ENCODE measurements at regions not wholly inside any gene's neighbourhood (a gene's known extent, or its start where the extent isn't known, plus 50 kb on each side); places are given as distances from the start of the nearest gene placed in this dataset.
"Not testable (repeated sequence)": the region's sequence is repeated elsewhere in the genome, so short reads cannot be mapped to it uniquely, and the experiment has no call there.

GRCh38 chr7:131642429-131642828 is 86.0 kb upstream of the PODXL start:
- no peak for TF ChIP-seq POLR2AphosphoS5 (IDR thresholded peaks at IDR 0.05; ENCODE audit: low read depth, low read length)
- no peak for TF ChIP-seq POLR2A (IDR thresholded peaks at IDR 0.05; ENCODE audit: low read depth, low read length)
- DNase-seq (ENCODE audit: insufficient read length, low spot score) = no peak
- no peak for FAIRE-seq

GRCh38 chr7:131640686-131641085 is 84.3 kb upstream of the PODXL start:
- TF ChIP-seq PAX5 (IDR thresholded peaks at IDR 0.05; ENCODE audit: insufficient read depth, low read length, severe bottlenecking) (no peak), SPI1 (IDR thresholded peaks at IDR 0.05; ENCODE audit: low read depth, low read length) (no peak), POLR2AphosphoS5 (IDR thresholded peaks at IDR 0.05; ENCODE audit: low read depth, low read length) (no peak), POLR2A (IDR thresholded peaks at IDR 0.05; ENCODE audit: low read depth, low read length) (no peak), POU2F2 (IDR thresholded peaks at IDR 0.05; ENCODE audit: low read depth, low read length) (no peak), TAF1 (IDR thresholded peaks at IDR 0.05; ENCODE audit: low read depth, low read length) (no peak)
- no peak for FAIRE-seq
- no peak for DNase-seq (ENCODE audit: insufficient read length, low spot score)

- FAIRE-seq = no peak
These were observed 82.4 kb upstream of the PODXL start for GRCh38 chr7:131638641-131639430.

GRCh38 chr7:131637859-131638258 is 81.4 kb upstream of the PODXL start:
- FAIRE-seq (no peak), DNase-seq (ENCODE audit: insufficient read length, low spot score) (no peak)
- no peak for TF ChIP-seq POU2F2 (IDR thresholded peaks at IDR 0.05; ENCODE audit: low read depth, low read length)
- TF ChIP-seq POLR2A (IDR thresholded peaks at IDR 0.05; ENCODE audit: low read depth, low read length) = no peak
- no peak for TF ChIP-seq TAF1 (IDR thresholded peaks at IDR 0.05; ENCODE audit: low read depth, low read length)
- no peak for TF ChIP-seq PAX5 (IDR thresholded peaks at IDR 0.05; ENCODE audit: insufficient read depth, low read length, severe bottlenecking)
- TF ChIP-seq SPI1 (IDR thresholded peaks at IDR 0.05; ENCODE audit: low read depth, low read length) = no peak
- TF ChIP-seq POLR2AphosphoS5 (IDR thresholded peaks at IDR 0.05; ENCODE audit: low read depth, low read length) = no peak

More at GRCh38 chr7:131638641-131639430, 82.4 kb upstream of the PODXL start:
- TF ChIP-seq SPI1 (IDR thresholded peaks at IDR 0.05; ENCODE audit: low read depth, low read length) (no peak), TAF1 (IDR thresholded peaks at IDR 0.05; ENCODE audit: low read depth, low read length) (no peak), POLR2A (IDR thresholded peaks at IDR 0.05; ENCODE audit: low read depth, low read length) (no peak), PAX5 (IDR thresholded peaks at IDR 0.05; ENCODE audit: insufficient read depth, low read length, severe bottlenecking) (no peak), POU2F2 (IDR thresholded peaks at IDR 0.05; ENCODE audit: low read depth, low read length) (no peak), POLR2AphosphoS5 (IDR thresholded peaks at IDR 0.05; ENCODE audit: low read depth, low read length) (no peak)
- no peak for DNase-seq (ENCODE audit: insufficient read length, low spot score)

GRCh38 chr7:131636092-131636491 is 79.7 kb upstream of the PODXL start:
- no peak for FAIRE-seq
- DNase-seq (ENCODE audit: insufficient read length, low spot score) = no peak
- TF ChIP-seq TAF1 (IDR thresholded peaks at IDR 0.05; ENCODE audit: low read depth, low read length) = no peak
- no peak for TF ChIP-seq POU2F2 (IDR thresholded peaks at IDR 0.05; ENCODE audit: low read depth, low read length)
- no peak for TF ChIP-seq POLR2A (IDR thresholded peaks at IDR 0.05; ENCODE audit: low read depth, low read length)
- no peak for TF ChIP-seq POLR2AphosphoS5 (IDR thresholded peaks at IDR 0.05; ENCODE audit: low read depth, low read length)
- no peak for TF ChIP-seq SPI1 (IDR thresholded peaks at IDR 0.05; ENCODE audit: low read depth, low read length)
- no peak for TF ChIP-seq PAX5 (IDR thresholded peaks at IDR 0.05; ENCODE audit: insufficient read depth, low read length, severe bottlenecking)

- not testable (repeated sequence) for DNase-seq (ENCODE audit: insufficient read length, low spot score)
These were observed 77.8 kb upstream of the PODXL start for GRCh38 chr7:131634197-131634596.

GRCh38 chr7:131633342-131633843 is 77.0 kb upstream of the PODXL start:
- FAIRE-seq = no peak
- no peak for TF ChIP-seq PAX5 (IDR thresholded peaks at IDR 0.05; ENCODE audit: insufficient read depth, low read length, severe bottlenecking)
- no peak for TF ChIP-seq POU2F2 (IDR thresholded peaks at IDR 0.05; ENCODE audit: low read depth, low read length)
- no peak for TF ChIP-seq SPI1 (IDR thresholded peaks at IDR 0.05; ENCODE audit: low read depth, low read length)
- no peak for TF ChIP-seq TAF1 (IDR thresholded peaks at IDR 0.05; ENCODE audit: low read depth, low read length)
- TF ChIP-seq POLR2A (IDR thresholded peaks at IDR 0.05; ENCODE audit: low read depth, low read length) = no peak
- TF ChIP-seq POLR2AphosphoS5 (IDR thresholded peaks at IDR 0.05; ENCODE audit: low read depth, low read length) = no peak
- DNase-seq (ENCODE audit: insufficient read length, low spot score) = no peak

More at GRCh38 chr7:131634197-131634596, 77.8 kb upstream of the PODXL start:
- FAIRE-seq = not testable (repeated sequence)

GRCh38 chr7:131630427-131630826 is 74.0 kb upstream of the PODXL start:
- FAIRE-seq (no peak), DNase-seq (ENCODE audit: insufficient read length, low spot score) (no peak)

GRCh38 chr7:131629217-131629882 is 72.9 kb upstream of the PODXL start:
- TF ChIP-seq SPI1 (IDR thresholded peaks at IDR 0.05; ENCODE audit: low read depth, low read length) (no peak), POU2F2 (IDR thresholded peaks at IDR 0.05; ENCODE audit: low read depth, low read length) (no peak), TAF1 (IDR thresholded peaks at IDR 0.05; ENCODE audit: low read depth, low read length) (no peak), POLR2AphosphoS5 (IDR thresholded peaks at IDR 0.05; ENCODE audit: low read depth, low read length) (no peak), PAX5 (IDR thresholded peaks at IDR 0.05; ENCODE audit: insufficient read depth, low read length, severe bottlenecking) (no peak), POLR2A (IDR thresholded peaks at IDR 0.05; ENCODE audit: low read depth, low read length) (no peak)
- FAIRE-seq (no peak), DNase-seq (ENCODE audit: insufficient read length, low spot score) (no peak)

More at GRCh38 chr7:131630427-131630826, 74.0 kb upstream of the PODXL start:
- TF ChIP-seq POLR2AphosphoS5 (IDR thresholded peaks at IDR 0.05; ENCODE audit: low read depth, low read length) = no peak
- TF ChIP-seq SPI1 (IDR thresholded peaks at IDR 0.05; ENCODE audit: low read depth, low read length) = no peak
- no peak for TF ChIP-seq PAX5 (IDR thresholded peaks at IDR 0.05; ENCODE audit: insufficient read depth, low read length, severe bottlenecking)

- DNase-seq (ENCODE audit: insufficient read length, low spot score) (no peak), FAIRE-seq (no peak)
- TF ChIP-seq TAF1 (IDR thresholded peaks at IDR 0.05; ENCODE audit: low read depth, low read length) = no peak
- no peak for TF ChIP-seq SPI1 (IDR thresholded peaks at IDR 0.05; ENCODE audit: low read depth, low read length)
These were observed 72.2 kb upstream of the PODXL start for GRCh38 chr7:131628634-131629033.
